HCT116 (cell line): ENCODE measurements at regions not wholly inside any gene's neighbourhood (a gene's known extent, or its start where the extent isn't known, plus 50 kb on each side); places are given as distances from the start of the nearest gene placed in this dataset.

Source experiments
- ATAC-seq: fragments of 200-7000 bp; cut with Tn5 transposase; 2 replicates; pipeline ENCODE4 v1.9.1; 2020; ENCODE audit warnings: mild to moderate bottlenecking, moderate library complexity
- BruUV-seq: library from RNA; stranded (reverse); fragments of 400-500 nt; replicated peaks from 2 replicates; lab custom pipeline; 2021; lab: Mats Ljungman, UMichigan
- CTCF ChIA-PET: fragments of 300-600 bp; sonication (Branson Sonifier 250); formaldehyde crosslinking; loops from one replicate; lab custom pipeline; 2021; ENCODE audit warnings: antibody characterized with exemption; lab: Charles Lee
- POLR2A ChIA-PET: fragments of 300-600, 350-600 bp; sonication (Branson Sonifier 250); formaldehyde crosslinking; loops from one replicate; lab custom pipeline; 2021; ENCODE audit warnings: antibody characterized with exemption; lab: Charles Lee
- RAD21 ChIA-PET, 2 experiments: fragments of 300-600 bp; sonication (Branson Sonifier 250); formaldehyde crosslinking; loops; one replicate each; lab custom pipeline; 2023; ENCODE audit warnings: low total read pairs in 2 of 2; ENCODE audit not compliant: uncharacterized antibody in 2 of 2, unreplicated experiment in 2 of 2, low non-redundant PET in 1 of 2; lab: Charles Lee
- DNase-seq: peaks from one replicate; pipeline ENCODE4 v3.0.0-alpha.2; 2010; ENCODE audit warnings: low read depth, low spot score
- H2AFZ ChIP-seq: fragments of 200-600 bp; shearing (Covaris generic), sonication (generic); 2 replicates; pipeline ENCODE4 v1.6.1; 2017; ENCODE audit warnings: low read depth, mixed run types, mixed read lengths, antibody characterized with exemption, low read length; ENCODE audit not compliant: poor library complexity, severe bottlenecking
- H3K27ac ChIP-seq: 2 replicates; pipeline ENCODE4 v1.5.1; 2012; ENCODE audit warnings: low read depth, low read length
- H3K27me3 ChIP-seq: fragments of 200-600 bp; sonication (generic); 2 replicates; pipeline ENCODE4 v1.6.1; 2016; ENCODE audit warnings: mixed run types, low read length, mixed read lengths; ENCODE audit not compliant: insufficient read depth
- H3K36me3 ChIP-seq, 2 experiments: fragments of 200-500 bp in 1 of 2; fragments of 200-600 bp in 1 of 2; sonication (Bioruptor generic) in 1 of 2; sonication (generic) in 1 of 2; 2 replicates each; pipeline versions ENCODE4 v1.5.1 to v1.6.1; 2014 to 2016; ENCODE audit warnings: low read length in 2 of 2, inconsistent platforms in 1 of 2, mixed read lengths in 1 of 2, mixed run types in 1 of 2; ENCODE audit not compliant: insufficient read depth in 2 of 2, control insufficient read depth in 1 of 2
- H3K4me1 ChIP-seq, 2 experiments: fragments of 200-600 bp in 1 of 2; sonication (generic) in 1 of 2; 2 replicates each; pipeline versions ENCODE4 v1.5.1 to v1.6.1; 2012 to 2017; ENCODE audit warnings: low read length in 2 of 2, inconsistent platforms in 1 of 2, mild to moderate bottlenecking in 1 of 2, mixed read lengths in 1 of 2, mixed run types in 1 of 2, moderate library complexity in 1 of 2; ENCODE audit not compliant: insufficient read depth in 2 of 2, control insufficient read depth in 1 of 2
- H3K4me2 ChIP-seq: fragments of 200-600 bp; sonication (generic); 2 replicates; pipeline ENCODE4 v1.6.1; 2017; ENCODE audit warnings: mixed run types, low read length, mixed read lengths
- H3K4me3 ChIP-seq, 2 experiments: fragments of 200-600 bp in 1 of 2; sonication (generic) in 1 of 2; replicated peaks in 1 of 2; 2 replicates each; pipeline ENCODE4 v1.5.1; 2011 to 2016; ENCODE audit warnings: low read length in 2 of 2, control low read depth in 1 of 2, low read depth in 1 of 2, mild to moderate bottlenecking in 1 of 2, mixed read lengths in 1 of 2, mixed run types in 1 of 2
- H3K79me2 ChIP-seq: fragments of 200-600 bp; sonication (generic); 2 replicates; pipeline ENCODE4 v1.6.1; 2017; ENCODE audit warnings: mild to moderate bottlenecking, mixed run types, low read length, moderate library complexity, mixed read lengths; ENCODE audit not compliant: insufficient read depth
- H3K9ac ChIP-seq: fragments of 200-600 bp; sonication (generic); 2 replicates; pipeline ENCODE4 v1.6.1; 2016; ENCODE audit warnings: low read length, mixed read lengths
- H3K9me2 ChIP-seq: fragments of 200-600 bp; sonication (generic), shearing (Covaris generic); 2 replicates; pipeline ENCODE4 v1.6.1; 2017; ENCODE audit warnings: mixed run types, mild to moderate bottlenecking, moderate library complexity; ENCODE audit not compliant: insufficient read depth
- H3K9me3 ChIP-seq, 2 experiments: fragments of 200-500 bp in 1 of 2; fragments of 200-600 bp in 1 of 2; sonication (Bioruptor generic) in 1 of 2; sonication (generic) in 1 of 2; 2 replicates each; pipeline ENCODE4 v1.6.1; 2014 to 2017; ENCODE audit warnings: low read length in 2 of 2, mixed read lengths in 2 of 2, inconsistent platforms in 1 of 2, low read depth in 1 of 2, mild to moderate bottlenecking in 1 of 2, mixed run types in 1 of 2, moderate library complexity in 1 of 2; ENCODE audit not compliant: control insufficient read depth in 1 of 2, insufficient read depth in 1 of 2
- H4K20me1 ChIP-seq: fragments of 200-600 bp; sonication (generic), shearing (Covaris generic); 2 replicates; pipeline ENCODE4 v1.6.1; 2017; ENCODE audit warnings: mixed run types, mild to moderate bottlenecking, moderate library complexity; ENCODE audit not compliant: insufficient read depth
- CBX3 ChIP-seq: IDR thresholded peaks from 2 replicates; pipeline ENCODE4 v1.6.1; 2012; ENCODE audit warnings: low read depth
- CEBPB ChIP-seq: IDR thresholded peaks from 2 replicates; pipeline ENCODE4 v1.6.1; 2012; ENCODE audit warnings: low read depth
- CTCF ChIP-seq, 3 experiments: fragments of 200-600 bp in 1 of 3; sonication (generic) in 1 of 3; IDR thresholded peaks in 2 of 3; conservative IDR thresholded peaks in 1 of 3; 2 replicates each; pipeline ENCODE4 v1.5.1; 2012 to 2017; ENCODE audit warnings: low read depth in 2 of 3, low read length in 2 of 3, antibody characterized with exemption in 1 of 3, borderline replicate concordance in 1 of 3, control low read depth in 1 of 3, mild to moderate bottlenecking in 1 of 3, mixed read lengths in 1 of 3, mixed run types in 1 of 3, moderate library complexity in 1 of 3; ENCODE audit not compliant: insufficient read depth in 1 of 3
- EGR1 ChIP-seq: IDR thresholded peaks from 2 replicates; pipeline ENCODE4 v1.6.1; 2012; ENCODE audit warnings: low read depth
- EZH2phosphoT487 ChIP-seq: fragments of 200-600 bp; IDR thresholded peaks from 2 replicates; pipeline ENCODE4 v1.6.1; 2018; ENCODE audit warnings: antibody characterized with exemption, borderline replicate concordance
- FOSL1 ChIP-seq: IDR thresholded peaks from 2 replicates; pipeline ENCODE4 v1.6.1; 2012; ENCODE audit warnings: low read depth
- POLR2AphosphoS5 ChIP-seq: IDR thresholded peaks from 2 replicates; pipeline ENCODE4 v1.6.1; 2011; ENCODE audit warnings: mild to moderate bottlenecking, low read depth, low read length, moderate library complexity
- REST ChIP-seq: IDR thresholded peaks from 2 replicates; pipeline ENCODE4 v1.6.1; 2012; ENCODE audit warnings: low read depth
- SIN3A ChIP-seq: IDR thresholded peaks from 2 replicates; pipeline ENCODE4 v1.6.1; 2012; ENCODE audit warnings: low read depth
- SRF ChIP-seq: IDR thresholded peaks from 2 replicates; pipeline ENCODE4 v1.6.1; 2012; ENCODE audit warnings: low read depth
- YY1 ChIP-seq: IDR thresholded peaks from 2 replicates; pipeline ENCODE4 v1.6.1; 2011; ENCODE audit warnings: low read length, low read depth, moderate library complexity, mild to moderate bottlenecking; ENCODE audit not compliant: insufficient replicate concordance; ENCODE audit errors: extremely low read depth
- ZFX ChIP-seq: fragments of 450-650 bp; IDR thresholded peaks from 2 replicates; pipeline ENCODE4 v1.6.1; 2017
- ZNF274 ChIP-seq: fragments of 200-500 bp; sonication (Bioruptor generic); IDR thresholded peaks from 2 replicates; pipeline ENCODE4 v1.6.1; 2014; ENCODE audit warnings: mild to moderate bottlenecking, low read depth, low read length, inconsistent platforms
- intact Hi-C: fragments of 100-400 bp; cut with micrococcal nuclease; formaldehyde crosslinking; loops from 2 replicates; pipeline ENCODE4 v1.10.0; 2022
- TF ChIP-seq, protein P1 (sequence below): IDR thresholded peaks from 2 replicates; pipeline ENCODE4 v1.6.1; 2011; ENCODE audit warnings: mild to moderate bottlenecking, low read length, moderate library complexity; ENCODE audit not compliant: insufficient replicate concordance; ENCODE audit errors: extremely low read depth

DNA sequence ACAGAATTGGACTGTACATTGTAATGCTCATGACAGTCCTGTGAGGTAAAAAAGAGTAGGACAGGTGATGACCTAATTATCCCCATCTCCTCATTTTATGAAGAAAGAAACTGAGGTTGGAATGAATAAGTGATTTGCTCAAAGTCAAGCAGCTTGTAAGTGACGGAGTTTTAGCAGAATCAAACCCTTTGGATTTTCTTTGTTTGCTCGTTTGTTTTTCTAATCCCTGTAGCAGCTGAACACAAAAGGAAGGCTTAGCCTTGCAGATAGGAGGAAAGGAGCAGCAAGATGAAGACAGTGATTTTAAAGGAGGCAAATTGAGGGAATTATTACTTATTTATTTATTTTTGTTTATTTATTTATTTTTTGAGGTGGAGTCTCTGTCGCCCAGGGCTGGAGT lies 528.4 kb upstream of the AMOT start:
- no peaks in the 10 kb centered on the region for H3K27me3 ChIP-seq
- H3K36me3 ChIP-seq = no peaks in the 10 kb centered on the region
- intact Hi-C loops = no loop called here
- RAD21 ChIA-PET = no interaction called here
- no peaks in the 10 kb centered on the region for H4K20me1 ChIP-seq
- H2AFZ ChIP-seq = no peak overlapping the region
- POLR2A ChIA-PET = no interaction called here
- no peaks in the 10 kb centered on the region for H3K9me3 ChIP-seq
- H3K4me2 ChIP-seq = no peak overlapping the region
- CTCF ChIA-PET = no interaction called here
- TF ChIP-seq ZNF274 (no peak), SIN3A (no peak), CTCF (IDR thresholded peaks at IDR 0.05 in 2 of 3, conservative IDR thresholded peaks at IDR 0.05 in 1 of 3; ENCODE audit: borderline replicate concordance in 1 of 3, insufficient read depth in 1 of 3, low read depth in 2 of 3, low read length in 2 of 3) (no peak), CBX3 (no peak), REST (no peak), CEBPB (no peak), SRF (no peak), POLR2AphosphoS5 (no peak), FOSL1 (no peak), EGR1 (no peak), EZH2phosphoT487 (no peak), YY1 (no peak), ZFX (no peak)
- TF ChIP-seq, protein P1, sequence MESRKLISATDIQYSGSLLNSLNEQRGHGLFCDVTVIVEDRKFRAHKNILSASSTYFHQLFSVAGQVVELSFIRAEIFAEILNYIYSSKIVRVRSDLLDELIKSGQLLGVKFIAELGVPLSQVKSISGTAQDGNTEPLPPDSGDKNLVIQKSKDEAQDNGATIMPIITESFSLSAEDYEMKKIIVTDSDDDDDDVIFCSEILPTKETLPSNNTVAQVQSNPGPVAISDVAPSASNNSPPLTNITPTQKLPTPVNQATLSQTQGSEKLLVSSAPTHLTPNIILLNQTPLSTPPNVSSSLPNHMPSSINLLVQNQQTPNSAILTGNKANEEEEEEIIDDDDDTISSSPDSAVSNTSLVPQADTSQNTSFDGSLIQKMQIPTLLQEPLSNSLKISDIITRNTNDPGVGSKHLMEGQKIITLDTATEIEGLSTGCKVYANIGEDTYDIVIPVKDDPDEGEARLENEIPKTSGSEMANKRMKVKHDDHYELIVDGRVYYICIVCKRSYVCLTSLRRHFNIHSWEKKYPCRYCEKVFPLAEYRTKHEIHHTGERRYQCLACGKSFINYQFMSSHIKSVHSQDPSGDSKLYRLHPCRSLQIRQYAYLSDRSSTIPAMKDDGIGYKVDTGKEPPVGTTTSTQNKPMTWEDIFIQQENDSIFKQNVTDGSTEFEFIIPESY = no peak
- DNase-seq = no peak
- H3K9ac ChIP-seq = no peak overlapping the region
- ATAC-seq = no peak
- no peak overlapping the region for H3K27ac ChIP-seq
- H3K4me3 ChIP-seq = no peak overlapping the region
- no TSS peak for BruUV-seq
- no peaks in the 10 kb centered on the region for H3K4me1 ChIP-seq
- no peaks in the 10 kb centered on the region for H3K9me2 ChIP-seq
- no peaks in the 10 kb centered on the region for H3K79me2 ChIP-seq
